Fibroblast of lung (primary cell): ENCODE measurements at regions not wholly inside any gene's neighbourhood (a gene's known extent, or its start where the extent isn't known, plus 50 kb on each side); places are given as distances from the start of the nearest gene placed in this dataset.

Experiments used
- CTCF ChIP-seq, 2 donors: IDR thresholded peaks in 1 of 2; conservative IDR thresholded peaks in 1 of 2; 1 replicate in 1 of 2; 2 replicates in 1 of 2; pipeline ENCODE4 v1.5.1; 2011 to 2012; ENCODE audit warnings: low read length in 2 of 2, control low read depth in 1 of 2, inconsistent platforms in 1 of 2, low read depth in 1 of 2, mild to moderate bottlenecking in 1 of 2
- EZH2 ChIP-seq: IDR thresholded peaks from 2 replicates; pipeline ENCODE4 v1.5.1; 2012; ENCODE audit warnings: low read length, control low read depth, mild to moderate bottlenecking; ENCODE audit errors: missing control alignments

- TF ChIP-seq CTCF (conservative IDR thresholded peaks at IDR 0.05 in 1 of 2, IDR thresholded peaks at IDR 0.05 in 1 of 2; ENCODE audit: low read depth in 1 of 2, low read length in 2 of 2) = no peak
- TF ChIP-seq EZH2 = no peak
These were observed 137.3 kb upstream of the KIF2A start for GRCh38 chr5:62168506-62169281.
